GM18868 (cell line): ENCODE measurements at regions not wholly inside any gene's neighbourhood (a gene's known extent, or its start where the extent isn't known, plus 50 kb on each side); places are given as distances from the start of the nearest gene placed in this dataset.

Source experiments
- ATAC-seq: cut with Tn5 transposase; IDR thresholded peaks from one replicate; pipeline ENCODE4 v1.9.1; 2021; ENCODE audit warnings: mild to moderate bottlenecking, moderate library complexity; ENCODE audit not compliant: unreplicated experiment

- ATAC-seq = no peak
These were observed 353.5 kb upstream of the IL12A start for GRCh38 chr3:159635047-159635641.

GRCh38 chr3:159637883-159638542 is 350.6 kb upstream of the IL12A start:
- no peak for ATAC-seq

DNA sequence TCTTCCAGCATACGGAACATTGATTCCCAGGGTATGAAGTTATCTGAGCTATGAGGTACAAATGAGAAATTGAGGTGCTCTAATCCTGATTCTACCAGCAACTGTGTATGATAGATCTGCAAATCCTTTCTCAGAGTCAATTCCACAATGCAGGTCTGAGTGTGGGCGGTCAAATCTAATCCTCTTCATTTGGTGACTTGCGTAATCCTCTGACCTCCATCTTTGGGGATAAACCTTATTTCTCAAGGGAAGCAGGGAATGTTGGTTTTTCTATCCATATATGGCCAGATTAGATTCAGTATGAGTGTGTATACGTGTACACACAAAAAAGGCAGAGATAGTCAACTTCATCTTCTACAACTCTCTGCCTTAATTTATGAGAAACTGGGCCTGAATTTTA is 348.4 kb upstream of the IL12A start:
- no peak for ATAC-seq

DNA sequence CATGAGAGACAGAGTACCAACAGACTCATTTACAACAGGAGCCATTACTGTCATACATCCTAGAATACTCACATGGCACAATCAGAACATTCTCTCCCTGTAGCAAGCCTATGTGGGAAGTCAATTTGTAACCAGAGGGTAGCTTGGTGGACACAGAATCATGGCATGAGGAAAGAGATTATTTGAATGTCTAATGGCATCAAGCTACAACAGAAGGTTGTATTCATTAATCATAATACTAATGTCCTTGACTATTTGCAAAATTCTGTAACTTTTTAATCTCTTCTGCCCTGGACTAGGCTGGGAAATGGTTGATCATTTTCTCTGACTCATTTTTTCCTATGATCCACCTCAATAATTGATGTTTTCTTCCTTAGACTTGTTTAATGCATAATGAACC is 345.2 kb upstream of the IL12A start:
- no peak for ATAC-seq

GRCh38 chr3:159645874-159646273 is 342.8 kb upstream of the IL12A start:
- ATAC-seq = no peak

- no peak for ATAC-seq
These were observed 338.7 kb upstream of the IL12A start for GRCh38 chr3:159649951-159650350.

GRCh38 chr3:159650726-159651125 is 337.9 kb upstream of the IL12A start:
- ATAC-seq = no peak

DNA sequence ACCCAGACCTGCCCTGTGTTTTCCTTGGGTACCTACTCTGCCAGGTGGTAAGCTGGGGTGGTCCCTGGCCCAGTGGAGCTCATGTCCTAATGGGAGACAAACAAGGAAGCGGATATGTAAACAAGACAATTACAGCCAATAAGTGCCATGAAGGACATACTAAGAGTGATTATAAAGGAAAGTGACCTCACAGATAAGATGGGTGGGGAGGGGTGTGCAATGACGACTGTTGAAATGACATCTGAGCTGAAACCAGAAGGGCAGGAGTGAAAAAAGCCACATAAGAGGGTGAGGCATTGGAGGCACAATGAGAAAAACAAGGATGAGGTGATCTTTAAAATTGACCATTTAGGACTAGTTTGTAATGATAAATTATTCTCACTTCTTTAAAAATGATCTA is 336.2 kb upstream of the IL12A start:
- ATAC-seq = no peak

DNA sequence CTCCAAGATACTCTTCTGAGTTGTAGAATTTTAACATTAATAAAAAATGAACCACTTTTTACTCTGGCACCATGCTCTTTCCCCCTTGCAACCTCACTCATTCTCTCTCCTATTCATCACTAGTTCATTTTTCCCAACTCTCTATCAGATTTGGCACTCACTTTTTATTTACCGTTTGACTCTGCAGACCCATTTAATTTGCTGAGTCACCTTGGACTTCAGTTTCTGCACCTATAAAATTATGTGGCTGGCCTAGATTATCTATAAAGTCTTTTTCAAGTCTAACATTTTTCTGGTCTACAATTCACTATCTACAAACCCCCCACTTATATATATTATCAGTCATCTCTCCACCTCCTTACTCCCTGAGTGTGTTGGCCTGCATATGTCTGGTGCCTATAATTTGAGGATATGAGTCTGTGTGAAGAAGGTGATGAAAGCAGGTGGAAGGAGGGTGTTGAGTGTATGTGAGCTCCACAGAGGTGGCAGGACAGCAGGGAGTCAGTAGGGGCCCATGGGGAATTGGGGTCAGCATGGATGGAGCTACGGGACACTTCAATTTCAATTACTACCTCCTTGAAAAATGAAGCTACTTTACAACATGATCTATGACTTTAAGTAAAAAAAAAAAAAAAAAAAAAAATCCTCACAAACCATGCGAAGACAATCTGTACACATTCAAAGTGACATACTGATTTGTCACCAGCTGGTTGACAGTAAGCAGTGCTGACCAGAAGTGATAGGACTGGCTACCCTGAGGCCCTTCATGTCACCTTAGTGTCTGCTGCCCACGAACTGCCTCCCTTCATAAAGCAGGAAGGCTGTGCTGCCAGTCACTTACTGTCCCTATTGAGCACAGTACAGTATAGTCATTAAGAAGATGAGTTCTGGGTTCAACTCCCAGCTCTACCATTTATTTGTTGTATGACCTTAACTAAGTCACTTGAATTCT is 334.2 kb upstream of the IL12A start:
- ATAC-seq = no peak

DNA sequence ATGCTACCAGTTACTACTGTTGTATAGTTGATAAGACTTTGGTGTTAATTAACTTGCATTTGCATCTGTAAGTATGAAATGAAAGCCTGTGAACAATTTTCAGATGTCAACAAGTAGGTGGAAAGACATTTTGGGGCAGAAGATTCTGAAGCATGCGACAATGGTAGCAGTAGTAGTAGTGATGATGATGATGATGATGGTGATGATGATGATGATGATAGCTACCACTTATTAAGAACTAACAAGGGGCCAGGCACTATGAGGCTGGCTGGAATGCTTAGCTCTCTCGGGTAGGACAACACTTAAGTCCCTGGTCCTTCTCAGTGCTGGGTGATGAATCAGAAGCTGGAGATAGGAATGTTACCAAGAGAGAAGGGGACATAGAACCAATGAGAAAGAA is 333.4 kb upstream of the IL12A start:
- no peak for ATAC-seq

- no peak for ATAC-seq
These were observed 331.5 kb upstream of the IL12A start for GRCh38 chr3:159657176-159657575.

GRCh38 chr3:159657629-159658028 is 331.0 kb upstream of the IL12A start:
- no peak for ATAC-seq

DNA sequence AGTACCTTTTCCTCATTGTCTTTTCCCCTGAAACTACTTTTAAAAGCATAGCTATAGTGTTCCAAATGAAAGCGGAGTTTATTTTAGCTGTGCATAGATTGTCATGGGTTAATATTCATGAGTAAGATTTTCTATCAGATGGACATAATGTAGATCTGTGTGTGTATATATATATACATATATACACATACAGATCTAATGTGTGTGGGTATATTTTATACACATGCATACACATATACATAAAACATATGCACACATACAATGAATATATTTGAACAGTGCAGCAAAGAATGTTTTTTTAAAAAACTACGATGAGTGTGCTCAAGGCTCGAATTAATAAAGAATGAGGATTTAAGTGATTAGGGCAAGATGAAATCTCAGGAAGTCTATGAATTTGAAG is 328.3 kb upstream of the IL12A start:
- no peak for ATAC-seq

DNA sequence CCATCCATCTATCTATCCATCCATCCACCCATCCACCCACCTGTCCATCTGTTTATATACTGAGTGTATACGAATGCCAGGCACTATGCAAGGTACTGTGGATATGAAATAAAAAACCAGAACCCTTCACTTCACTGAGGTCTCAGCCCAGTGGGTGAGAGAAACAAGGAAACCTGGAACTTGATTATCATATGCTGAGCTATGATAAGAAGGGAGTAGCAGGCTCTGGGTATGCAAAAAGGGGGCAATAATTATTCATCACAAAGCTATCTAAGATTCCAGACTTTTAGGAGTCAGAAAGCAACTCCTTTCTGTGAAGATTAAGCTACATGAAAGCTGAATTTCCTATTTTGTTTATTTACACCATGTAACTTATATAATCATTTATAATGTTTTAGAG is 327.7 kb upstream of the IL12A start:
- no peak for ATAC-seq

DNA sequence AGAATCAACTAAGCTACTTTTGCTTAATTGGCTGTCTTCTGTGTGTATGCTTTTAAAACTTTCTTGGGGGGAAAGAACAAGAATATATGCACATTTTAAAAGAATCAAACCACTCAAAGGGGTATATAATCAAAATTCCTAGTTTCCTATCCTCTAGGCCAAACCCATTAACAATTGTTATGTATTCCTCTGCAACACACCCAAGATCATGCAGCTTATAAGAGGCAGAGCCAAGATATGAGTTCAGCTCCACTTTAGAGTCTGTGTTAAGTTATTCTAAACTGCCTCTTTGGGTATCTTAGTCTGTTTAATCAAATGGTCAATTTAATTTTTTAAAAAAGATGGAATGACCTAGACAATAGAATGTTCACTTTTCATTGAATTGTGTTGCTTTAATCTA is 326.1 kb upstream of the IL12A start:
- no peak for ATAC-seq

GRCh38 chr3:159664006-159664405 is 324.6 kb upstream of the IL12A start:
- no peak for ATAC-seq

DNA sequence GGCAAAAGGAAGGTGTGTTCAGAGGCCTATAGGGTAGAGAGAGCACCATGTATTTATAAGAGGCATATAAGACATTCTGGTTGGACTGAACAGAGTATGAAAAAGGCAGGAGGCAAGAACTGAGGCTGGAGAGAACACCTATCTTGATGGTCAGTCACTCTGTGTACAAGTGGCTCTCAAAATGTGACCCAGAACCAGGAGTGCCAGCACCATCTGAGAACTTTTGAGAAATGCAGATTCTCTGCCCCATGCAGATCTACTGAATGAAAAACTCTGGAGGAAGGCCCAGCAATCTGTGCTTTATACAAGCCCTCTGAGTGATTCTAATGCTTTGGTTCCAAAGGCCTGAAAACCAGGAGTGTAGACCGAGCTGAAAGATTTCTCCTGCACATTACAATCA is 324.0 kb upstream of the IL12A start:
- no peak for ATAC-seq

GRCh38 chr3:159667261-159667660 is 321.4 kb upstream of the IL12A start:
- ATAC-seq = no peak

- no peak for ATAC-seq
These were observed 320.2 kb upstream of the IL12A start for GRCh38 chr3:159668461-159668860.

- ATAC-seq = no peak
These were observed 319.6 kb upstream of the IL12A start for GRCh38 chr3:159668990-159669476.

- no peak for ATAC-seq
These were observed 318.9 kb upstream of the IL12A start for GRCh38 chr3:159669766-159670165.
